22Rv1 (cell line): ENCODE measurements at regions not wholly inside any gene's neighbourhood (a gene's known extent, or its start where the extent isn't known, plus 50 kb on each side); places are given as distances from the start of the nearest gene placed in this dataset.

Experiments
- H3K27ac ChIP-seq: fragments of 450-650 bp; 2 replicates; pipeline ENCODE4 v1.5.1; 2017
- CTCF ChIP-seq: fragments of 450-650 bp; IDR thresholded peaks from 2 replicates; pipeline ENCODE4 v1.5.1; 2017; ENCODE audit warnings: mild to moderate bottlenecking
- ZFX ChIP-seq: fragments of 450-650 bp; IDR thresholded peaks from 2 replicates; pipeline ENCODE4 v1.6.1; 2017; ENCODE audit warnings: antibody characterized with exemption, borderline replicate concordance

- TF ChIP-seq CTCF (no peak), ZFX (no peak)
Measured at GRCh38 chr2:117674172-117674571, 140.3 kb upstream of the DDX18 start.

GRCh38 chr2:117679952-117680351 lies 134.5 kb upstream of the DDX18 start:
- TF ChIP-seq ZFX (no peak), CTCF (no peak)
- no peak overlapping the region for H3K27ac ChIP-seq

More at GRCh38 chr2:117674172-117674571, 140.3 kb upstream of the DDX18 start:
- no peak overlapping the region for H3K27ac ChIP-seq

- H3K27ac ChIP-seq, result no peak overlapping the region
- TF ChIP-seq ZFX (no peak), CTCF (no peak)
Measured at GRCh38 chr2:117684919-117685318, 129.6 kb upstream of the DDX18 start.

GRCh38 chr2:117686699-117687098 lies 127.8 kb upstream of the DDX18 start:
- H3K27ac ChIP-seq, result no peak overlapping the region
- TF ChIP-seq ZFX (no peak), CTCF (no peak)

- TF ChIP-seq CTCF (no peak), ZFX (no peak)
- H3K27ac ChIP-seq, result no peak overlapping the region
Measured at GRCh38 chr2:117691595-117691994, 122.9 kb upstream of the DDX18 start.

- TF ChIP-seq CTCF, result no peak
- no peak for TF ChIP-seq ZFX
- H3K27ac ChIP-seq, result no peak overlapping the region
Measured at GRCh38 chr2:117692001-117692763, 122.3 kb upstream of the DDX18 start.

GRCh38 chr2:117693154-117693553 lies 121.3 kb upstream of the DDX18 start:
- no peak overlapping the region for H3K27ac ChIP-seq
- TF ChIP-seq ZFX, result no peak

GRCh38 chr2:117693651-117694050 lies 120.8 kb upstream of the DDX18 start:
- TF ChIP-seq ZFX (no peak), CTCF (no peak)
- H3K27ac ChIP-seq, result no peak overlapping the region
